ENCODE measurements at regions not wholly inside any gene's neighbourhood (a gene's known extent, or its start where the extent isn't known, plus 50 kb on each side); places are given as distances from the start of the nearest gene placed in this dataset.

DNA sequence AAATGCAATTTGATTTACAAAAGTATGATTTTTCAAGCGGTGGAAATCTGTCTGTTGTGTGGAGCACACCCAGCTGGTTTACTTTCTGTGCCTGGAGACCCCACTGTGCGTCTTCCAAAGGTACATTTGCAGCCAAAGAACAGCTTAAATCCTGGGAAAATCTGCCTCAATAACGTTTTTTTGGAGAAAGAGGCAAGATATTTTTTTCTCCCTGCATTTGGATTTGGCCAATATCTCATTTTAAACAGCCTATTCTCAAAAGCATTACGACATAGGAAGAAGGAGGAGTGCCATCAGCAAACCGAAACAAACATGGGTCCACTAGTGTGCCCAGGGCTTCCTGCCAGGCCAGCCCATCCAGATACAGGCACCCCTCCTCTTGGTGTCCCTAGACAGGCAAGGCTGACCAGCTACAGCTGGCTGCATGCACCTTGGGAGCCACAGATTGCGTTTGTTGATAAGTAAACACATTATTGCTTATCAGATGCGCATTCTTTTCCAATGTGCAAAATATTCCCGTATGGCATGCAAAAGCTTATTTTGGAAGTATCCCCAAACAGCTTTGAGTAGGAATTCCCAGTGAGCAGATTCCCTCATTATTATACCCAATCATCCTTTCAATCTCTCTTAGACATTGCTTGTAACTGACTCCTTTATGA lies 184.5 kb upstream of the MARCKS start:
- H3K4me3 ChIP-seq (ENCODE audit: low read depth in 1 of 3, low read length in 3 of 3) = no peak overlapping the region
- no peaks in the 10 kb centered on the region for H3K36me3 ChIP-seq (ENCODE audit: control insufficient read depth in 4 of 4, insufficient read depth in 3 of 4, low read depth in 1 of 4, low read length in 3 of 4)
- TF ChIP-seq JUND (IDR thresholded peaks at IDR 0.05) = no peak
- TF ChIP-seq, protein P1, sequence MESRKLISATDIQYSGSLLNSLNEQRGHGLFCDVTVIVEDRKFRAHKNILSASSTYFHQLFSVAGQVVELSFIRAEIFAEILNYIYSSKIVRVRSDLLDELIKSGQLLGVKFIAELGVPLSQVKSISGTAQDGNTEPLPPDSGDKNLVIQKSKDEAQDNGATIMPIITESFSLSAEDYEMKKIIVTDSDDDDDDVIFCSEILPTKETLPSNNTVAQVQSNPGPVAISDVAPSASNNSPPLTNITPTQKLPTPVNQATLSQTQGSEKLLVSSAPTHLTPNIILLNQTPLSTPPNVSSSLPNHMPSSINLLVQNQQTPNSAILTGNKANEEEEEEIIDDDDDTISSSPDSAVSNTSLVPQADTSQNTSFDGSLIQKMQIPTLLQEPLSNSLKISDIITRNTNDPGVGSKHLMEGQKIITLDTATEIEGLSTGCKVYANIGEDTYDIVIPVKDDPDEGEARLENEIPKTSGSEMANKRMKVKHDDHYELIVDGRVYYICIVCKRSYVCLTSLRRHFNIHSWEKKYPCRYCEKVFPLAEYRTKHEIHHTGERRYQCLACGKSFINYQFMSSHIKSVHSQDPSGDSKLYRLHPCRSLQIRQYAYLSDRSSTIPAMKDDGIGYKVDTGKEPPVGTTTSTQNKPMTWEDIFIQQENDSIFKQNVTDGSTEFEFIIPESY (IDR thresholded peaks at IDR 0.05) = no peak
- no peak for TF ChIP-seq HNF4G (IDR thresholded peaks at IDR 0.05)
- no peak for TF ChIP-seq EGR1 (IDR thresholded peaks at IDR 0.05; ENCODE audit: low read depth in 2 of 2)
- TF ChIP-seq GABPA (IDR thresholded peaks at IDR 0.05 in 1 of 2, conservative IDR thresholded peaks at IDR 0.05 in 1 of 2) = no peak
- no peak for TF ChIP-seq FOXA2 (IDR thresholded peaks at IDR 0.05)
- no peak for TF ChIP-seq RAD21 (IDR thresholded peaks at IDR 0.05)
- no peak for TF ChIP-seq HNF4A (conservative IDR thresholded peaks at IDR 0.05)
- TF ChIP-seq YY1 (IDR thresholded peaks at IDR 0.05) = no peak
- no peak for TF ChIP-seq TAF1 (conservative IDR thresholded peaks at IDR 0.05)
- no peak for TF ChIP-seq SP1 (IDR thresholded peaks at IDR 0.05)
- TF ChIP-seq, protein P2, sequence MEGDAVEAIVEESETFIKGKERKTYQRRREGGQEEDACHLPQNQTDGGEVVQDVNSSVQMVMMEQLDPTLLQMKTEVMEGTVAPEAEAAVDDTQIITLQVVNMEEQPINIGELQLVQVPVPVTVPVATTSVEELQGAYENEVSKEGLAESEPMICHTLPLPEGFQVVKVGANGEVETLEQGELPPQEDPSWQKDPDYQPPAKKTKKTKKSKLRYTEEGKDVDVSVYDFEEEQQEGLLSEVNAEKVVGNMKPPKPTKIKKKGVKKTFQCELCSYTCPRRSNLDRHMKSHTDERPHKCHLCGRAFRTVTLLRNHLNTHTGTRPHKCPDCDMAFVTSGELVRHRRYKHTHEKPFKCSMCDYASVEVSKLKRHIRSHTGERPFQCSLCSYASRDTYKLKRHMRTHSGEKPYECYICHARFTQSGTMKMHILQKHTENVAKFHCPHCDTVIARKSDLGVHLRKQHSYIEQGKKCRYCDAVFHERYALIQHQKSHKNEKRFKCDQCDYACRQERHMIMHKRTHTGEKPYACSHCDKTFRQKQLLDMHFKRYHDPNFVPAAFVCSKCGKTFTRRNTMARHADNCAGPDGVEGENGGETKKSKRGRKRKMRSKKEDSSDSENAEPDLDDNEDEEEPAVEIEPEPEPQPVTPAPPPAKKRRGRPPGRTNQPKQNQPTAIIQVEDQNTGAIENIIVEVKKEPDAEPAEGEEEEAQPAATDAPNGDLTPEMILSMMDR (IDR thresholded peaks at IDR 0.05; ENCODE audit: low read depth, low read length, missing input control) = no peak
- TF ChIP-seq FOXA1 (IDR thresholded peaks at IDR 0.05) = no peak
- no peak for TF ChIP-seq NR2F2 (IDR thresholded peaks at IDR 0.05)
- TF ChIP-seq, protein P3, sequence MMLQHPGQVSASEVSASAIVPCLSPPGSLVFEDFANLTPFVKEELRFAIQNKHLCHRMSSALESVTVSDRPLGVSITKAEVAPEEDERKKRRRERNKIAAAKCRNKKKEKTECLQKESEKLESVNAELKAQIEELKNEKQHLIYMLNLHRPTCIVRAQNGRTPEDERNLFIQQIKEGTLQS (IDR thresholded peaks at IDR 0.05) = no peak
- no peak for TF ChIP-seq RXRA (IDR thresholded peaks at IDR 0.05)
- TF ChIP-seq, protein P4, sequence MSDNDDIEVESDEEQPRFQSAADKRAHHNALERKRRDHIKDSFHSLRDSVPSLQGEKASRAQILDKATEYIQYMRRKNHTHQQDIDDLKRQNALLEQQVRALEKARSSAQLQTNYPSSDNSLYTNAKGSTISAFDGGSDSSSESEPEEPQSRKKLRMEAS (IDR thresholded peaks at IDR 0.05) = no peak
- TF ChIP-seq, protein P5, sequence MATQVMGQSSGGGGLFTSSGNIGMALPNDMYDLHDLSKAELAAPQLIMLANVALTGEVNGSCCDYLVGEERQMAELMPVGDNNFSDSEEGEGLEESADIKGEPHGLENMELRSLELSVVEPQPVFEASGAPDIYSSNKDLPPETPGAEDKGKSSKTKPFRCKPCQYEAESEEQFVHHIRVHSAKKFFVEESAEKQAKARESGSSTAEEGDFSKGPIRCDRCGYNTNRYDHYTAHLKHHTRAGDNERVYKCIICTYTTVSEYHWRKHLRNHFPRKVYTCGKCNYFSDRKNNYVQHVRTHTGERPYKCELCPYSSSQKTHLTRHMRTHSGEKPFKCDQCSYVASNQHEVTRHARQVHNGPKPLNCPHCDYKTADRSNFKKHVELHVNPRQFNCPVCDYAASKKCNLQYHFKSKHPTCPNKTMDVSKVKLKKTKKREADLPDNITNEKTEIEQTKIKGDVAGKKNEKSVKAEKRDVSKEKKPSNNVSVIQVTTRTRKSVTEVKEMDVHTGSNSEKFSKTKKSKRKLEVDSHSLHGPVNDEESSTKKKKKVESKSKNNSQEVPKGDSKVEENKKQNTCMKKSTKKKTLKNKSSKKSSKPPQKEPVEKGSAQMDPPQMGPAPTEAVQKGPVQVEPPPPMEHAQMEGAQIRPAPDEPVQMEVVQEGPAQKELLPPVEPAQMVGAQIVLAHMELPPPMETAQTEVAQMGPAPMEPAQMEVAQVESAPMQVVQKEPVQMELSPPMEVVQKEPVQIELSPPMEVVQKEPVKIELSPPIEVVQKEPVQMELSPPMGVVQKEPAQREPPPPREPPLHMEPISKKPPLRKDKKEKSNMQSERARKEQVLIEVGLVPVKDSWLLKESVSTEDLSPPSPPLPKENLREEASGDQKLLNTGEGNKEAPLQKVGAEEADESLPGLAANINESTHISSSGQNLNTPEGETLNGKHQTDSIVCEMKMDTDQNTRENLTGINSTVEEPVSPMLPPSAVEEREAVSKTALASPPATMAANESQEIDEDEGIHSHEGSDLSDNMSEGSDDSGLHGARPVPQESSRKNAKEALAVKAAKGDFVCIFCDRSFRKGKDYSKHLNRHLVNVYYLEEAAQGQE (IDR thresholded peaks at IDR 0.05) = no peak
- H3K4me1 ChIP-seq (ENCODE audit: control insufficient read depth in 4 of 4, insufficient read depth in 4 of 4, low read length in 3 of 4) = peaks cover 0 to 2% (median 0%) of the 10 kb centered on the region in 4 donors
- H3K9ac ChIP-seq (ENCODE audit: low read depth in 1 of 2, low read length in 2 of 2) = no peak overlapping the region
- H3K9me3 ChIP-seq (ENCODE audit: control insufficient read depth in 4 of 4, low read length in 3 of 4) = no peaks in the 10 kb centered on the region
- WGBS = 49% methylated on average over 8 of the region's 8 CpGs
- H3K27me3 ChIP-seq (ENCODE audit: control insufficient read depth in 4 of 4, insufficient read depth in 4 of 4, low read length in 3 of 4) = no peaks in the 10 kb centered on the region
- DNase-seq (ENCODE audit: low spot score) = no peak
- H3K27ac ChIP-seq (ENCODE audit: low read depth in 1 of 2, low read length in 2 of 2) = no peak overlapping the region
